HL-60 (cell line): ENCODE measurements at regions not wholly inside any gene's neighbourhood (a gene's known extent, or its start where the extent isn't known, plus 50 kb on each side); places are given as distances from the start of the nearest gene placed in this dataset.

Experiments
- DNase-seq, 2 experiments: peaks; one replicate each; pipeline ENCODE4 v3.0.0-alpha.2; 2010 to 2020; ENCODE audit warnings: low read depth in 1 of 2, low spot score in 1 of 2
- H3K27ac ChIP-seq: fragments of 250-450 bp; sonication (Bioruptor Pico); replicated peaks from 2 replicates; pipeline ENCODE4 v1.5.1; 2020; ENCODE audit warnings: mild to moderate bottlenecking, moderate library complexity
- H3K27me3 ChIP-seq: fragments of 250-450 bp; sonication (Bioruptor Pico); 2 replicates; pipeline ENCODE4 v1.5.1; 2021; ENCODE audit warnings: mild to moderate bottlenecking, moderate library complexity; ENCODE audit not compliant: insufficient read depth, poor library complexity, severe bottlenecking
- H3K4me3 ChIP-seq: replicated peaks from 2 replicates; pipeline ENCODE4 v1.5.1; 2011; ENCODE audit warnings: mild to moderate bottlenecking, control low read depth, low read length; ENCODE audit not compliant: insufficient read depth
- GABPA ChIP-seq: IDR thresholded peaks from 2 replicates; pipeline ENCODE4 v1.6.1; 2012; ENCODE audit warnings: low read depth
- POLR2AphosphoS5 ChIP-seq: IDR thresholded peaks from 2 replicates; pipeline ENCODE4 v1.6.1; 2012; ENCODE audit warnings: low read depth
- REST ChIP-seq: IDR thresholded peaks from 2 replicates; pipeline ENCODE4 v1.6.1; 2012; ENCODE audit warnings: low read depth; ENCODE audit not compliant: insufficient replicate concordance
- SPI1 ChIP-seq: IDR thresholded peaks from 2 replicates; pipeline ENCODE4 v1.6.1; 2012; ENCODE audit warnings: low read depth, mild to moderate bottlenecking, borderline replicate concordance
- TF ChIP-seq, protein P1 (sequence below): IDR thresholded peaks from one replicate; pipeline ENCODE4 v1.5.1; 2011; ENCODE audit warnings: low read length, control low read depth, inconsistent platforms; ENCODE audit not compliant: insufficient read depth

GRCh38 chr2:82257796-82258555 lies 1953.4 kb upstream of the LRRTM1 start:
- Histone ChIP-seq H3K27ac (no peak overlapping the region), H3K27me3 (no peaks in the 10 kb centered on the region), H3K4me3 (no peak overlapping the region)
- DNase-seq = no peak
- TF ChIP-seq, protein P1, sequence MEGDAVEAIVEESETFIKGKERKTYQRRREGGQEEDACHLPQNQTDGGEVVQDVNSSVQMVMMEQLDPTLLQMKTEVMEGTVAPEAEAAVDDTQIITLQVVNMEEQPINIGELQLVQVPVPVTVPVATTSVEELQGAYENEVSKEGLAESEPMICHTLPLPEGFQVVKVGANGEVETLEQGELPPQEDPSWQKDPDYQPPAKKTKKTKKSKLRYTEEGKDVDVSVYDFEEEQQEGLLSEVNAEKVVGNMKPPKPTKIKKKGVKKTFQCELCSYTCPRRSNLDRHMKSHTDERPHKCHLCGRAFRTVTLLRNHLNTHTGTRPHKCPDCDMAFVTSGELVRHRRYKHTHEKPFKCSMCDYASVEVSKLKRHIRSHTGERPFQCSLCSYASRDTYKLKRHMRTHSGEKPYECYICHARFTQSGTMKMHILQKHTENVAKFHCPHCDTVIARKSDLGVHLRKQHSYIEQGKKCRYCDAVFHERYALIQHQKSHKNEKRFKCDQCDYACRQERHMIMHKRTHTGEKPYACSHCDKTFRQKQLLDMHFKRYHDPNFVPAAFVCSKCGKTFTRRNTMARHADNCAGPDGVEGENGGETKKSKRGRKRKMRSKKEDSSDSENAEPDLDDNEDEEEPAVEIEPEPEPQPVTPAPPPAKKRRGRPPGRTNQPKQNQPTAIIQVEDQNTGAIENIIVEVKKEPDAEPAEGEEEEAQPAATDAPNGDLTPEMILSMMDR = no peak
- TF ChIP-seq SPI1 (no peak), POLR2AphosphoS5 (no peak), REST (no peak), GABPA (no peak)

GRCh38 chr2:82256983-82257632 lies 1952.6 kb upstream of the LRRTM1 start:
- TF ChIP-seq POLR2AphosphoS5 (no peak), GABPA (no peak), SPI1 (no peak), REST (no peak)
- TF ChIP-seq, protein P1 = no peak
- H3K4me3 ChIP-seq = no peak overlapping the region
- no peaks in the 10 kb centered on the region for H3K27me3 ChIP-seq
- H3K27ac ChIP-seq = no peak overlapping the region
- no peak for DNase-seq

DNA sequence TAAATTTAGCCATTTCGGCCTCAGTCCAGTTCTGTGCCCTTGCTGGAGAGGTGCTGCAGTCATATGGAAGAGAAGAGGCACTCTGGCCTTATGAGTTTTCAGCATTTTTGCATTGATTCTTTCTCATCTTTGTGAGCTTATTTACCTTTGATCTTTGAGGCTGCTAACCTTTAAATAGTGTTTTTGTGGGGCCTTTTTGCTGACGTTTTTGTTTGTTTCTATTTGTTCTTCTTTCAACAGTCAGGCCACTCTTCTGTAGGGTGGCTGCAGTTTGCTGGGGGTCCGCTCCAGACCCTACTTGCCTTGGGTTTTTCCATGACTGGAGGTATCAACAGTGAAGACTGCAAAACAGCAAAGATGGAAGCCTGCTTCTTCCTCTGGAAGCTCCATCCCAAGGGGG lies 1951.7 kb upstream of the LRRTM1 start:
- H3K4me3 ChIP-seq = no peak overlapping the region
- no peaks in the 10 kb centered on the region for H3K27me3 ChIP-seq
- no peak overlapping the region for H3K27ac ChIP-seq
- TF ChIP-seq REST (no peak), SPI1 (no peak), GABPA (no peak), POLR2AphosphoS5 (no peak)
- TF ChIP-seq, protein P1 = no peak
- DNase-seq = no peak
